ENCODE measurements at regions not wholly inside any gene's neighbourhood (a gene's known extent, or its start where the extent isn't known, plus 50 kb on each side); places are given as distances from the start of the nearest gene placed in this dataset.

- no peaks in the 10 kb centered on the region for H3K27me3 ChIP-seq (ENCODE audit: control insufficient read depth in 4 of 4, insufficient read depth in 4 of 4, low read length in 3 of 4)
- no peak for DNase-seq (ENCODE audit: low spot score)
- H3K9me3 ChIP-seq (ENCODE audit: control insufficient read depth in 4 of 4, low read length in 3 of 4), result no peaks in the 10 kb centered on the region
- H3K4me3 ChIP-seq (ENCODE audit: low read depth in 1 of 3, low read length in 3 of 3), result no peak overlapping the region
- TF ChIP-seq, protein P1, sequence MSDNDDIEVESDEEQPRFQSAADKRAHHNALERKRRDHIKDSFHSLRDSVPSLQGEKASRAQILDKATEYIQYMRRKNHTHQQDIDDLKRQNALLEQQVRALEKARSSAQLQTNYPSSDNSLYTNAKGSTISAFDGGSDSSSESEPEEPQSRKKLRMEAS (IDR thresholded peaks at IDR 0.05), result no peak
- TF ChIP-seq FOXA2 (IDR thresholded peaks at IDR 0.05), result no peak
- TF ChIP-seq NR2F2 (IDR thresholded peaks at IDR 0.05), result no peak
- TF ChIP-seq, protein P2, sequence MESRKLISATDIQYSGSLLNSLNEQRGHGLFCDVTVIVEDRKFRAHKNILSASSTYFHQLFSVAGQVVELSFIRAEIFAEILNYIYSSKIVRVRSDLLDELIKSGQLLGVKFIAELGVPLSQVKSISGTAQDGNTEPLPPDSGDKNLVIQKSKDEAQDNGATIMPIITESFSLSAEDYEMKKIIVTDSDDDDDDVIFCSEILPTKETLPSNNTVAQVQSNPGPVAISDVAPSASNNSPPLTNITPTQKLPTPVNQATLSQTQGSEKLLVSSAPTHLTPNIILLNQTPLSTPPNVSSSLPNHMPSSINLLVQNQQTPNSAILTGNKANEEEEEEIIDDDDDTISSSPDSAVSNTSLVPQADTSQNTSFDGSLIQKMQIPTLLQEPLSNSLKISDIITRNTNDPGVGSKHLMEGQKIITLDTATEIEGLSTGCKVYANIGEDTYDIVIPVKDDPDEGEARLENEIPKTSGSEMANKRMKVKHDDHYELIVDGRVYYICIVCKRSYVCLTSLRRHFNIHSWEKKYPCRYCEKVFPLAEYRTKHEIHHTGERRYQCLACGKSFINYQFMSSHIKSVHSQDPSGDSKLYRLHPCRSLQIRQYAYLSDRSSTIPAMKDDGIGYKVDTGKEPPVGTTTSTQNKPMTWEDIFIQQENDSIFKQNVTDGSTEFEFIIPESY (IDR thresholded peaks at IDR 0.05), result no peak
- TF ChIP-seq RXRA (IDR thresholded peaks at IDR 0.05), result no peak
- TF ChIP-seq, protein P3, sequence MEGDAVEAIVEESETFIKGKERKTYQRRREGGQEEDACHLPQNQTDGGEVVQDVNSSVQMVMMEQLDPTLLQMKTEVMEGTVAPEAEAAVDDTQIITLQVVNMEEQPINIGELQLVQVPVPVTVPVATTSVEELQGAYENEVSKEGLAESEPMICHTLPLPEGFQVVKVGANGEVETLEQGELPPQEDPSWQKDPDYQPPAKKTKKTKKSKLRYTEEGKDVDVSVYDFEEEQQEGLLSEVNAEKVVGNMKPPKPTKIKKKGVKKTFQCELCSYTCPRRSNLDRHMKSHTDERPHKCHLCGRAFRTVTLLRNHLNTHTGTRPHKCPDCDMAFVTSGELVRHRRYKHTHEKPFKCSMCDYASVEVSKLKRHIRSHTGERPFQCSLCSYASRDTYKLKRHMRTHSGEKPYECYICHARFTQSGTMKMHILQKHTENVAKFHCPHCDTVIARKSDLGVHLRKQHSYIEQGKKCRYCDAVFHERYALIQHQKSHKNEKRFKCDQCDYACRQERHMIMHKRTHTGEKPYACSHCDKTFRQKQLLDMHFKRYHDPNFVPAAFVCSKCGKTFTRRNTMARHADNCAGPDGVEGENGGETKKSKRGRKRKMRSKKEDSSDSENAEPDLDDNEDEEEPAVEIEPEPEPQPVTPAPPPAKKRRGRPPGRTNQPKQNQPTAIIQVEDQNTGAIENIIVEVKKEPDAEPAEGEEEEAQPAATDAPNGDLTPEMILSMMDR (IDR thresholded peaks at IDR 0.05; ENCODE audit: low read depth, low read length, missing input control), result no peak
- no peak for TF ChIP-seq SP1 (IDR thresholded peaks at IDR 0.05)
- no peak for TF ChIP-seq HNF4G (IDR thresholded peaks at IDR 0.05)
- no peak for TF ChIP-seq HNF4A (conservative IDR thresholded peaks at IDR 0.05)
- no peak for TF ChIP-seq REST (IDR thresholded peaks at IDR 0.05)
- TF ChIP-seq TAF1 (conservative IDR thresholded peaks at IDR 0.05), result no peak
- TF ChIP-seq YY1 (IDR thresholded peaks at IDR 0.05), result no peak
- TF ChIP-seq JUND (IDR thresholded peaks at IDR 0.05), result no peak
- TF ChIP-seq, protein P4, sequence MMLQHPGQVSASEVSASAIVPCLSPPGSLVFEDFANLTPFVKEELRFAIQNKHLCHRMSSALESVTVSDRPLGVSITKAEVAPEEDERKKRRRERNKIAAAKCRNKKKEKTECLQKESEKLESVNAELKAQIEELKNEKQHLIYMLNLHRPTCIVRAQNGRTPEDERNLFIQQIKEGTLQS (IDR thresholded peaks at IDR 0.05), result no peak
- no peak for TF ChIP-seq GABPA (IDR thresholded peaks at IDR 0.05 in 1 of 2, conservative IDR thresholded peaks at IDR 0.05 in 1 of 2)
- TF ChIP-seq RAD21 (IDR thresholded peaks at IDR 0.05), result no peak
- no peak for TF ChIP-seq FOXA1 (IDR thresholded peaks at IDR 0.05)
- H3K4me1 ChIP-seq (ENCODE audit: control insufficient read depth in 4 of 4, insufficient read depth in 4 of 4, low read length in 3 of 4), result no peaks in the 10 kb centered on the region
- no peak overlapping the region for H3K9ac ChIP-seq (ENCODE audit: low read depth in 1 of 2, low read length in 2 of 2)
- 93% methylated on average over 3 of the region's 3 CpGs for WGBS
- H3K27ac ChIP-seq (ENCODE audit: low read depth in 1 of 2, low read length in 2 of 2), result no peak overlapping the region
- no peaks in the 10 kb centered on the region for H3K36me3 ChIP-seq (ENCODE audit: control insufficient read depth in 4 of 4, insufficient read depth in 3 of 4, low read depth in 1 of 4, low read length in 3 of 4)
Measured at GRCh38 chr1:60224523-60224922, 151.0 kb upstream of the C1orf87 start.

- H3K9me3 ChIP-seq (ENCODE audit: control insufficient read depth in 4 of 4, low read length in 3 of 4), result no peaks in the 10 kb centered on the region
- H3K27ac ChIP-seq (ENCODE audit: low read depth in 1 of 2, low read length in 2 of 2), result no peak overlapping the region
- no peaks in the 10 kb centered on the region for H3K27me3 ChIP-seq (ENCODE audit: control insufficient read depth in 4 of 4, insufficient read depth in 4 of 4, low read length in 3 of 4)
- H3K4me3 ChIP-seq (ENCODE audit: low read depth in 1 of 3, low read length in 3 of 3), result no peak overlapping the region
- WGBS, result 61% methylated on average over 5 of the region's 5 CpGs
- DNase-seq (ENCODE audit: low spot score), result no peak
- H3K9ac ChIP-seq (ENCODE audit: low read depth in 1 of 2, low read length in 2 of 2), result no peak overlapping the region
- no peaks in the 10 kb centered on the region for H3K36me3 ChIP-seq (ENCODE audit: control insufficient read depth in 4 of 4, insufficient read depth in 3 of 4, low read depth in 1 of 4, low read length in 3 of 4)
- no peaks in the 10 kb centered on the region for H3K4me1 ChIP-seq (ENCODE audit: control insufficient read depth in 4 of 4, insufficient read depth in 4 of 4, low read length in 3 of 4)
- no peak for TF ChIP-seq RXRA (IDR thresholded peaks at IDR 0.05)
- no peak for TF ChIP-seq TAF1 (conservative IDR thresholded peaks at IDR 0.05)
- TF ChIP-seq HNF4A (conservative IDR thresholded peaks at IDR 0.05), result no peak
- TF ChIP-seq, protein P3 (IDR thresholded peaks at IDR 0.05; ENCODE audit: low read depth, low read length, missing input control), result no peak
- TF ChIP-seq HNF4G (IDR thresholded peaks at IDR 0.05), result no peak
- TF ChIP-seq GABPA (IDR thresholded peaks at IDR 0.05 in 1 of 2, conservative IDR thresholded peaks at IDR 0.05 in 1 of 2), result no peak
- TF ChIP-seq FOXA1 (IDR thresholded peaks at IDR 0.05), result no peak
- TF ChIP-seq SP1 (IDR thresholded peaks at IDR 0.05), result no peak
- TF ChIP-seq FOXA2 (IDR thresholded peaks at IDR 0.05), result no peak
- TF ChIP-seq, protein P4 (IDR thresholded peaks at IDR 0.05), result no peak
- TF ChIP-seq, protein P1 (IDR thresholded peaks at IDR 0.05), result no peak
- no peak for TF ChIP-seq YY1 (IDR thresholded peaks at IDR 0.05)
Measured at GRCh38 chr1:60223158-60223557, 149.6 kb upstream of the C1orf87 start.
